Progenitor cell of endocrine pancreas (in vitro differentiated cells): ENCODE measurements at regions not wholly inside any gene's neighbourhood (a gene's known extent, or its start where the extent isn't known, plus 50 kb on each side); places are given as distances from the start of the nearest gene placed in this dataset.

ENCODE experiments used
- DNase-seq: peaks from one replicate; pipeline ENCODE4 v3.0.0; 2021; ENCODE audit warnings: low spot score; ENCODE audit not compliant: unreplicated experiment
- H3K27ac Mint-ChIP-seq: 2 replicates; pipeline ENCODE4 v1.8.0; 2021; ENCODE audit warnings: mild to moderate bottlenecking, moderate library complexity, mixed read lengths
- H3K27me3 Mint-ChIP-seq: 2 replicates; pipeline ENCODE4 v1.8.0; 2021; ENCODE audit warnings: mixed read lengths
- H3K36me3 Mint-ChIP-seq: 2 replicates; pipeline ENCODE4 v1.8.0; 2022; ENCODE audit warnings: mixed read lengths; ENCODE audit not compliant: insufficient read depth
- H3K4me1 Mint-ChIP-seq: 2 replicates; pipeline ENCODE4 v1.8.0; 2021; ENCODE audit warnings: low read depth, mixed read lengths
- H3K4me3 Mint-ChIP-seq: 2 replicates; pipeline ENCODE4 v1.8.0; 2021; ENCODE audit warnings: low read depth, mild to moderate bottlenecking, moderate library complexity, mixed read lengths
- H3K9me3 Mint-ChIP-seq: 2 replicates; pipeline ENCODE4 v1.8.0; 2021; ENCODE audit warnings: low read depth, mixed read lengths
- TF ChIP-seq, protein P1 (sequence below): fragments of 200-600 bp; sonication (generic); IDR thresholded peaks from one replicate; pipeline ENCODE4 v1.5.0; 2021; ENCODE audit warnings: antibody characterized with exemption, mild to moderate bottlenecking; ENCODE audit not compliant: unreplicated experiment

DNA sequence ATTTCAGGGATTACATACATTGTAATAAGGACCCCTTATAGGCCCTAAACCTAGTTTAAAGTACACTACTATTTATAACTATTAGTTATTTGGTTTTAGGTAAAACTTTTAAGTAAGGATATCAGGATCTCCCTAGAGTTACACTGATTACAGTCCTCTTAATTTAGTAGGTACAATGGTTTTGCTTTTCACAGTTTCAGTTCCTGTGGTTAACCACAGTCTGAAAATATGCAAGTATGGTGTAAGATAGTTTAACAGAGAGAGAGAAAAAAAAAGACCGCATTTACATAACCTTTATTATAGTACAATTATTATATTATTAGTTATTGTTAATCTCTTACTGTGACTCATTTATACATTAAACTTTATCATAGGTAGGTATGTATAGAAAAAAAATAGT is 725.3 kb upstream of the PTPRD start:
- DNase-seq, result no peak
- no peaks in the 10 kb centered on the region for H3K27me3 Mint-ChIP-seq
- H3K9me3 Mint-ChIP-seq, result no peaks in the 10 kb centered on the region
- H3K36me3 Mint-ChIP-seq, result no peaks in the 10 kb centered on the region
- no peak overlapping the region for H3K4me3 Mint-ChIP-seq
- H3K27ac Mint-ChIP-seq, result no peak overlapping the region
- TF ChIP-seq, protein P1, sequence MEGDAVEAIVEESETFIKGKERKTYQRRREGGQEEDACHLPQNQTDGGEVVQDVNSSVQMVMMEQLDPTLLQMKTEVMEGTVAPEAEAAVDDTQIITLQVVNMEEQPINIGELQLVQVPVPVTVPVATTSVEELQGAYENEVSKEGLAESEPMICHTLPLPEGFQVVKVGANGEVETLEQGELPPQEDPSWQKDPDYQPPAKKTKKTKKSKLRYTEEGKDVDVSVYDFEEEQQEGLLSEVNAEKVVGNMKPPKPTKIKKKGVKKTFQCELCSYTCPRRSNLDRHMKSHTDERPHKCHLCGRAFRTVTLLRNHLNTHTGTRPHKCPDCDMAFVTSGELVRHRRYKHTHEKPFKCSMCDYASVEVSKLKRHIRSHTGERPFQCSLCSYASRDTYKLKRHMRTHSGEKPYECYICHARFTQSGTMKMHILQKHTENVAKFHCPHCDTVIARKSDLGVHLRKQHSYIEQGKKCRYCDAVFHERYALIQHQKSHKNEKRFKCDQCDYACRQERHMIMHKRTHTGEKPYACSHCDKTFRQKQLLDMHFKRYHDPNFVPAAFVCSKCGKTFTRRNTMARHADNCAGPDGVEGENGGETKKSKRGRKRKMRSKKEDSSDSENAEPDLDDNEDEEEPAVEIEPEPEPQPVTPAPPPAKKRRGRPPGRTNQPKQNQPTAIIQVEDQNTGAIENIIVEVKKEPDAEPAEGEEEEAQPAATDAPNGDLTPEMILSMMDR, result no peak
- peaks cover 4% of the 10 kb centered on the region for H3K4me1 Mint-ChIP-seq

DNA sequence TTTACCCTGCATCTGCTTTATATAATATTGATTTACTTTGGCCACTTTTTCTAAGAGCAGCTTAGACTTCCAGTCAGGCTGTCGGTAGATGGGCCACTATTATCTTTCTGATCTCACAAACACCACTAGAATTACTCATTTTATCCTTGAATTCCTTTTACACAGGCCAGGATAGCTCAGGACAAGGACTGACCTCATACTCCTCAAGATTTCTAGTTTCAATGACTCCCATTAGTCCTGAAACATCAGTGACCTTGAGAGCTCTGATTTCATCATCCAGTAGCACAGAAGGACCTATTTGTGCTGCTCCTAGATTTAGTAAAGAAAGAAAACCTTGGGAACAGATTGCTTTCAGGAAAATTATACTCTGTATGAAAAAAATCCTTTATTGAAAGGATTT is 727.9 kb upstream of the PTPRD start:
- TF ChIP-seq, protein P1, result no peak
- Mint-ChIP-seq H3K9me3 (no peaks in the 10 kb centered on the region), H3K27ac (no peak overlapping the region), H3K27me3 (no peaks in the 10 kb centered on the region), H3K36me3 (no peaks in the 10 kb centered on the region), H3K4me3 (no peak overlapping the region), H3K4me1 (peaks cover 3% of the 10 kb centered on the region)
- DNase-seq, result no peak

DNA sequence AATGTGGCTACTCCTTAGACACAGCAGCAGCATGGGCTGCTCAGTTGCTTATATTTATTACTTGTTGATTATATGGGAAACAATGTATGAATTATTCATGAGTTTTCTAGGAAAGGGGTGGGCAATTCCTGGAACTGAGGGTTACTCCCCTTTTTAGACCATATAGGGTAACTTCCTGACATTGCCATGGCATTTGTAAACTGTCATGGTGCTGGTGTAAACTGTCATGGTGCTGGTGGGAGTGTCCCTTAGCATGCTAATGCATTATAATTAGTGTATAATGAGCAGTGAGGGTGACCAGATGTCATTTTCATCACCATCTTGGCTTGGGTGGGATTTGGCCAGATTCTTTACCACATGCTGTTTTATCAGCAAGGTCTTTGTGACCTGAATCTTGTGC is 734.6 kb upstream of the PTPRD start:
- H3K4me3 Mint-ChIP-seq, result no peak overlapping the region
- no peaks in the 10 kb centered on the region for H3K4me1 Mint-ChIP-seq
- TF ChIP-seq, protein P1, result no peak
- H3K9me3 Mint-ChIP-seq, result no peaks in the 10 kb centered on the region
- H3K36me3 Mint-ChIP-seq, result no peaks in the 10 kb centered on the region
- DNase-seq, result no peak
- no peaks in the 10 kb centered on the region for H3K27me3 Mint-ChIP-seq
- H3K27ac Mint-ChIP-seq, result no peak overlapping the region

DNA sequence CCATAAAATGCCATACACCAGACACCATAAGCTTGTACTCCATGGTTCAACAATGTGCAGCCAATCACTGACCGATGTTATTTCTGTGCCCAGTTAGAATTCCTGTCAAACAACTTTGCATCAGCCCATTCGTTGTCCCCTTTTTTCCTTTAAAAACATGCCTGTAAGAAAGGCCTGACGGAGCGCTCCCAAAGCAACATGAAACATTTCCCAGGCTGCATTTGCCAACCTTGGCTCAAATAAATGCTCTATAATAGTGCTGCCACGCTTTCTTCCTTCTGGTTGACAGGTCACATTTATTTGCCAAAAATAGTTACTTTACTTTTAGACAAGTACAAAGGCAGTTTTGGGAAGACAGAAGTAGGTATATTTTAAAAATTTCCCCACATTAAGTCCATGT is 735.6 kb upstream of the PTPRD start:
- H3K9me3 Mint-ChIP-seq, result no peaks in the 10 kb centered on the region
- DNase-seq, result no peak
- H3K4me3 Mint-ChIP-seq, result no peak overlapping the region
- TF ChIP-seq, protein P1, result no peak
- no peaks in the 10 kb centered on the region for H3K27me3 Mint-ChIP-seq
- no peak overlapping the region for H3K27ac Mint-ChIP-seq
- no peaks in the 10 kb centered on the region for H3K4me1 Mint-ChIP-seq
- no peaks in the 10 kb centered on the region for H3K36me3 Mint-ChIP-seq

DNA sequence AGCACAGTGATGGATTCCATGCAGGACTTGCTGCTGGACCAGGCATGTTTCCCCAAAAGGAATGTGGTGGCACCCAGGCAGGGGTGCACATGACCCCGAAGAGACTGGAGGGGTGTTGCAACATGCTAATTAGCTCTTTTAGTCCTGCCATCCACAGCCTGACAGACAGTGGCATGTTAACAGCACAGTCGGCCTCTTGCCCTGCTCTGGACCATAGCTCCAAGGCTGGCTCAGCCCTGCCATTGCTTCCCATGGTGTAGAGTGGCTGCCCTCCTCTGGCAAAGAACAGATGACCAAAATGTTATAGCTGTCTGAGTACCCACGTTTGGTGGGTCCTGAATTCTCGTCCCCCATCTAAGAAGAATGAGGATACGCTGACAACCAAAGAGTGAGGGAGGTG is 736.4 kb upstream of the PTPRD start:
- H3K27me3 Mint-ChIP-seq, result no peaks in the 10 kb centered on the region
- no peak overlapping the region for H3K4me3 Mint-ChIP-seq
- TF ChIP-seq, protein P1, result no peak
- H3K27ac Mint-ChIP-seq, result no peak overlapping the region
- H3K36me3 Mint-ChIP-seq, result no peaks in the 10 kb centered on the region
- no peaks in the 10 kb centered on the region for H3K9me3 Mint-ChIP-seq
- no peak for DNase-seq
- H3K4me1 Mint-ChIP-seq, result no peaks in the 10 kb centered on the region
